ENCODE measurements at regions not wholly inside any gene's neighbourhood (a gene's known extent, or its start where the extent isn't known, plus 50 kb on each side); places are given as distances from the start of the nearest gene placed in this dataset.
"Not testable (repeated sequence)": the region's sequence is repeated elsewhere in the genome, so short reads cannot be mapped to it uniquely, and the experiment has no call there.

- no peak for DNase-seq
Observed at GRCh38 chr2:190150413-190150812, 87.9 kb upstream of the MSTN start.

- no peak for DNase-seq
Observed at GRCh38 chr2:190149908-190150307, 87.4 kb upstream of the MSTN start.

- no peak for DNase-seq
Observed at GRCh38 chr2:190149200-190149599, 86.7 kb upstream of the MSTN start.

- not testable (repeated sequence) for DNase-seq
Observed at GRCh38 chr2:190146109-190146508, 83.6 kb upstream of the MSTN start.

- DNase-seq, result not testable (repeated sequence)
Observed at GRCh38 chr2:190140474-190140873, 77.9 kb upstream of the MSTN start.

GRCh38 chr2:190139371-190139770, 76.8 kb upstream of the MSTN start:
- no peak for DNase-seq

GRCh38 chr2:190138032-190138431, 75.5 kb upstream of the MSTN start:
- DNase-seq, result no peak

GRCh38 chr2:190137561-190137960, 75.0 kb upstream of the MSTN start:
- DNase-seq, result peak in 4 of 51 donors; percentile 7 to 37 (median 24)

- DNase-seq, result no peak
Observed at GRCh38 chr2:190136825-190137224, 74.3 kb upstream of the MSTN start.

- no peak for DNase-seq
Observed at GRCh38 chr2:190136259-190136658, 73.7 kb upstream of the MSTN start.

GRCh38 chr2:190129421-190130199, 67.1 kb upstream of the MSTN start:
- no peak for DNase-seq

GRCh38 chr2:190127651-190128050, 65.1 kb upstream of the MSTN start:
- no peak for DNase-seq

- DNase-seq, result no peak
Observed at GRCh38 chr2:190126798-190127197, 64.3 kb upstream of the MSTN start.

GRCh38 chr2:190123956-190124355, 61.4 kb upstream of the MSTN start:
- no peak for DNase-seq

- DNase-seq, result peak in 6 of 51 donors; percentile 6 to 64 (median 25)
Observed at GRCh38 chr2:190121971-190122370, 59.4 kb upstream of the MSTN start.

- no peak for DNase-seq
Observed at GRCh38 chr2:190121305-190121704, 58.8 kb upstream of the MSTN start.

GRCh38 chr2:190119923-190120590, 57.5 kb upstream of the MSTN start:
- DNase-seq, result no peak

- DNase-seq, result peak in 30 of 51 donors; percentile 3 to 73 (median 28)
Observed at GRCh38 chr2:190119257-190119656, 56.7 kb upstream of the MSTN start.

- no peak for DNase-seq
Observed at GRCh38 chr2:190117305-190117704, 54.8 kb upstream of the MSTN start.

- no peak for DNase-seq
Observed at GRCh38 chr2:190113000-190113399, 50.5 kb upstream of the MSTN start.

Data from hypothalamus (tissue), 51 donors.